ENCODE measurements at regions not wholly inside any gene's neighbourhood (a gene's known extent, or its start where the extent isn't known, plus 50 kb on each side); places are given as distances from the start of the nearest gene placed in this dataset.

DNA sequence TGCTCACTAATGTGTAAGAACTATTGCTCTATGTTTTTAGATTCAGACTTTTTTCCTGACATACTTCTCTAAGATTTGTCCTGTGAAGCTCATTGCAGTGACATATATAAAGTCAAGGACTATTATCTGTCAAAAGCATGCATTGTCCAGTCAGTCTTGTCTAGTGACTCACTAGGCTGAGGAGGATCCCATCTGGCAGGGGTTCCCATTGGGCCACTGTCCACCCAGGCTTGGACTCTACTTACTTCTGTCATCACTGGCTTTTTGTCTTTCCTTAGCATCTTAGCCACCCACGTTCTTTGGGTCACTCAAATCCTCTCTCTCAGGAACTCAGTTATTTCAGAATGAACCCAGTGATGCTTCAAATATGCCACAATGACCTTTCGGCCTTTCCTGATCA lies 132.6 kb upstream of the NABP1 start:
- TF ChIP-seq CTCF (conservative IDR thresholded peaks at IDR 0.05), result no peak
- peak overlapping the region; percentile 74 for H3K27ac ChIP-seq

DNA sequence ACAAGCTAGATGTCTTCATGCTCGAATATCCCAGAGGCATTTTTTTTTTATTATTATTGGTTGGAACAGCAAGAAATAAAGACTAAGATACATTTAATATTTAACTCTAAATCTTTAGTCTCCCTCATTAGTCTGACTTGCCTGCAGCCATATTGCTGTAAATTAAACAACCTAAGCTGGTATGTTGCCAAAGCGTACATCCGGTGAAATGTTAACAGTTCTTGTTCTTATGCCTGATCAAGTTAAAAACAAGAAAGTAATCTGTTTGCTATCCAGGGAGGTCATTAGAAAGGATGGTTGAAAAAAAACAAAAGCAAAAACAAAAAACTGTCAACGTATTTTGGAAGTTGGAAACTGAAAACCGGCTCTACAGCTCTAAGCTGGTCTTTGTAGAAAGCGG lies 125.9 kb upstream of the NABP1 start:
- no peak for TF ChIP-seq CTCF (conservative IDR thresholded peaks at IDR 0.05)
- H3K27ac ChIP-seq, result peak overlapping the region; percentile 64

DNA sequence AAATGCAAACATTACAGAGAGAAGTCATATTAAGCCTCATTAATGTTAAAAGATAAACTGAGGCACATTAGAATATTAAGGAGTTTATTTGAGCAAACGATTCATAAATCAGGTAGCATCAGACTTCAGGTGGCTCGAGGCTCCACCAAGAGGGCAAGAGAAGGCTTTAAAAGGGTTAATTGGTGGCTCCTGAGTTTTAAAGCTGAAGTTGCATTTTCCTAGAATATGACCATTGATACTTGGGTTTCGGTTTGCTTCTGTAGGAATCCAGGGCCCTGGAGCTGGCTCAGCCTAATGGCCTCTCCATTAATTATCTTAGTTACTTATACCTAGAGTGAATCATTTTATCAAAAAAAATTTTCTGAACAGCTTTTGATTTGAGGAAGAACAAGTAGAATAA lies 123.7 kb upstream of the NABP1 start:
- no peak overlapping the region for H3K27ac ChIP-seq
- no peak for TF ChIP-seq CTCF (conservative IDR thresholded peaks at IDR 0.05)

DNA sequence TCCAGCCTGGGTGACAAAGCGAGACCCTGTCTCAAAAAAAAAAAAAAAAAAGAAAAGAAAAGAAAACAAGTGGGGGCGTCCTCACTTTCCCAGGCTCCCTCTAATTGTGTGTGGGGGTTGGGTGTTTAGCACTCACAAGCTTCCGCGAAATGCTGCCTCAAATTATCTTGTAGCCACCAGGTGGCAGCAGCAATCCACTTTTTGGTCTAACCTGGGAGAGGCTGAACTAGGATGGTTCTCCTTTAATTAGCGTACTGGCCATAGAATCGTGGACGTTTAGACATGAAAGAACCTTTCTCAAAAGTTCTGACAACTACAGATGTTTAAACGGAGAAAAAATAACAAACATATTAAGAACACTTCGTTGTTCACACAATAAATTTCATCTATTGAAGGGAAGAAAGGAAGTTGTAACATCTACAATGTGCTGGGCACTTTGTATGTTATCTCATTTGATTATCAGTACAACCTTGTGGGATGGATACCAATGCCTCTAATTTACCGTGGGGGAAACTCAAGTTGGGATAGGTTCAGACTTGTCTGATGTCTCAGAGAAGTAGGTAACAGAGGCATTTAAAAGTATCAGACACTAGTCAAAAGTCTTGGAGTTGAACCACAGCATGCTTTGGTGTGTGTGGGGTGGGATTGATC lies 122.7 kb upstream of the NABP1 start:
- no peak overlapping the region for H3K27ac ChIP-seq
- peak; percentile 78 for TF ChIP-seq CTCF (conservative IDR thresholded peaks at IDR 0.05)

DNA sequence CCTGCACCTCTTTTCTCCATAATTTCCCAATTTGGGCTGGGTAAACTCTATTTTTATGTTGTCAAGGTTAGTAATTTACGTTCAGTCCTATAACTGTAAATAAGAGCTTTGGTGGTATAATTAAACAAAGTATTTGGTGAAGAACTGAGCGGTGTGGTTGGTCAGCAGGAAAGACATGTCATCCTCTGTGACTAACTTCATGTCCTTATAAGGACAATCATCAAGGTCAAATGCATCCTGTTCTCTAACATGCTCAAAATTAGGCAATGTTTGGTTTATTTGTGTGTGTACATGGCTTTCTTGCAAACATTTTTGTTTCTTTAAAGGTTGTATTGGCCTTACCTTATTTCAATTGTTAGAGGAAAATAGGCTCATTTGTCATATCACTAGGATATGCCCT lies 121.5 kb upstream of the NABP1 start:
- no peak overlapping the region for H3K27ac ChIP-seq
- TF ChIP-seq CTCF (conservative IDR thresholded peaks at IDR 0.05), result no peak

GRCh38 chr2:191557841-191558240 lies 120.1 kb upstream of the NABP1 start:
- TF ChIP-seq CTCF (conservative IDR thresholded peaks at IDR 0.05), result no peak
- H3K27ac ChIP-seq, result no peak overlapping the region

- no peak for TF ChIP-seq CTCF (conservative IDR thresholded peaks at IDR 0.05)
- no peak overlapping the region for H3K27ac ChIP-seq
These were observed 118.4 kb upstream of the NABP1 start for GRCh38 chr2:191559569-191559968.

Measured in VCaP (cell line).